IPS-20b (cell line): ENCODE measurements at regions not wholly inside any gene's neighbourhood (a gene's known extent, or its start where the extent isn't known, plus 50 kb on each side); places are given as distances from the start of the nearest gene placed in this dataset.

Experiments used
- H3K27ac ChIP-seq: one replicate; pipeline ENCODE4 v1.5.1; 2013; ENCODE audit warnings: low read length
- H3K27me3 ChIP-seq: 2 replicates; pipeline ENCODE4 v1.6.1; 2013; ENCODE audit warnings: mild to moderate bottlenecking, low read length, inconsistent platforms; ENCODE audit not compliant: insufficient read depth
- H3K36me3 ChIP-seq: 2 replicates; pipeline ENCODE4 v1.6.1; 2013; ENCODE audit warnings: low read depth, mild to moderate bottlenecking, inconsistent platforms, low read length, moderate library complexity; ENCODE audit not compliant: insufficient read depth
- H3K4me1 ChIP-seq: 2 replicates; pipeline ENCODE4 v1.6.1; 2013; ENCODE audit warnings: mild to moderate bottlenecking, control low read depth, inconsistent platforms, low read length, moderate library complexity; ENCODE audit not compliant: insufficient read depth
- H3K4me3 ChIP-seq: 2 replicates; pipeline ENCODE4 v1.5.1; 2013; ENCODE audit warnings: mild to moderate bottlenecking, low read length, inconsistent platforms
- H3K9ac ChIP-seq: 2 replicates; pipeline ENCODE4 v1.6.1; 2013; ENCODE audit warnings: low read depth, mild to moderate bottlenecking, inconsistent platforms, low read length, moderate library complexity
- H3K9me3 ChIP-seq: 2 replicates; pipeline ENCODE4 v1.6.1; 2013; ENCODE audit warnings: mild to moderate bottlenecking, low read depth, low read length, inconsistent platforms; ENCODE audit not compliant: insufficient read depth

DNA sequence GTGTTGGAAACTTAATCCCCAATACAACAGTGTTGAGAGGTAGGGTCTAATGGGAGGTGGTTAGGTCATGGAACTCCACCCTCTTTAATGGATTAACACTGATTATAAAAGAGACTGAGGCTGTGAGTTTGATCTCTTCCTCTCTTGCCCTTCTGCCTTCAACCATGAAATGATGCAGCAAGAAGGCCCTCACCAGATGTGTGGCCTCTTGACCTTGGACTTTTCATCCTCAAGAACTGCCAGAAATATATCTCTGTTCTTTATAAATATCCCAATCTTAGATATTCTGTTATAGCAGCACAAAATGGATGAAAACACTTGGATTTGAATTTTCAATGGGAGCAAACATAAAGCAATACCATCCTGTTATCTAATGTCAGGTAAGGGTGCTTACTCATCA, 67.6 kb downstream of the NMUR2 start:
- no peaks in the 10 kb centered on the region for H3K4me1 ChIP-seq
- H3K4me3 ChIP-seq, result no peak overlapping the region
- H3K9me3 ChIP-seq, result no peaks in the 10 kb centered on the region
- H3K27ac ChIP-seq, result no peak overlapping the region
- H3K9ac ChIP-seq, result no peak overlapping the region
- H3K27me3 ChIP-seq, result no peaks in the 10 kb centered on the region
- H3K36me3 ChIP-seq, result no peaks in the 10 kb centered on the region

DNA sequence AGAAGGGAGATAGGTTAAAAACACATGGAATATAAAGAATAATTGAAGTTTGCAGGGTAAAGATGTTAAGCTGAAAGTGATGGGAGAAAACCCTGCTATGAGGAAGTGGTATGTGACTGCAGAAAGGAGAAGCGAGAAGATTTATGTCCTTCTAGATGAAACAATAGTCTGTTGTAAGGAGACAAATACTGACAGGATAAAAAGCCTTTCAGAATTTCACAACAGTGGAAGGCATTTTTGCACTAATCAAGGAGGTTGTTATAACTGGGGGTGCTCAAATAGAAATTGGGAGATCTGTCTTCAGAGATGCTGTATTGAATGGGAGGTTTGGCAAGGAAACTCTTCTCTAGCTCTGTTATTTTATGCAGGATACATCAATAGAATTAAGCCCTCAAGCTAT, 69.6 kb downstream of the NMUR2 start:
- no peak overlapping the region for H3K4me3 ChIP-seq
- H3K27me3 ChIP-seq, result no peaks in the 10 kb centered on the region
- no peaks in the 10 kb centered on the region for H3K4me1 ChIP-seq
- no peak overlapping the region for H3K27ac ChIP-seq
- no peaks in the 10 kb centered on the region for H3K36me3 ChIP-seq
- no peak overlapping the region for H3K9ac ChIP-seq
- H3K9me3 ChIP-seq, result no peaks in the 10 kb centered on the region

DNA sequence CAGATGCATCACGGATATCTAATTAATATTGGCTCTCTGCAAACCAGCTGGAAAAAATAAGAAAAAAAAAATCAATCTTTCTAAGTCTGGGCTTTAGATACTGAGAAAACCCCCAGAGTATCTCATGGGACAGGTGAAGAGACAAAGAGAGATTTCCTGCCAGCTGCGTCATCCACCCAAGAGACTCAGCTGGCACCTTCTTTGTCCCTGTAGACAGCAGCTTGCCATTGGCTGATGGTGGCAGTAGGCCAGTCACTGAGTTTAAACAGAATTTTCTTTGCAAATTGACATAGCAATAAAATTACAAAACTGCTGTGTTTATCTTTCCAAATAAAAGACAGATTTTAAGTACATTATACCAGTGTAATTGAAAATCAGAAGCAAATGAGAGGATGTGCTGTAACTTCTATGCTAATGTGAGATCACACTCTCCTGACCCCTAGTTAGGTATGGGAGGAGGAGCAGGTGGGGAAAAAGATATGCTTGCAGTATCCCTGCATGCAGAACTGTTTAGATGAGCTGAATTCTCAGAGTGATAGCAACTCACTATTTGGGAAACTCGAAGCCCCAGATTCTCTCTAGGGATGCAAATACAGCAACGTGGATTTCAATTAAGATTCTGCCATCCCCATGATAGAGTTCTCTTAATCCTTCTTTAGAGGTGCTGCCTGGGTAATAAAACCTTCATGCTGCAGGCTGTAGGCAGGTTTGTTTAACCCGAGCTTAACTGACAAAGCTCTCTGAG, 72.2 kb downstream of the NMUR2 start:
- no peak overlapping the region for H3K27ac ChIP-seq
- H3K27me3 ChIP-seq, result no peaks in the 10 kb centered on the region
- no peak overlapping the region for H3K4me3 ChIP-seq
- H3K9me3 ChIP-seq, result no peaks in the 10 kb centered on the region
- no peak overlapping the region for H3K9ac ChIP-seq
- no peaks in the 10 kb centered on the region for H3K36me3 ChIP-seq
- no peaks in the 10 kb centered on the region for H3K4me1 ChIP-seq

DNA sequence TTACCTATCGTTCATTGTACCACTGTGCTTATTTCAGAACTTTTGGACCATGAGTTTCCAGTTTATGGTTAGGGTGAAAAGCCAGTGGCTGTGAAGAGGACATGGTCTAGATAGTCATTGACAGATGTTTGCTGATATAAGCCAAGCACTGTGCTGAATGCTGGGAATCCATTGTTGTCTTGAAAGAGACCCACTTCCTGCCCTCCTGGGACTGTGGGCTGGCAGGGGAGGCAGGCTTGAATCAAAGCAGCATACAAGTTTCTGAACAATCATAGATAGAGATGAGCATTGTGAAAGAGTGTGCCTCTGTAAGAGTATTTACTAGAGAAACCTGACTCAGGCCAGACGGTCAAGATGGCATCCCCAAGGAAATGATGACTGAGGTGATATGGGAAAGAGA, 73.4 kb downstream of the NMUR2 start:
- Histone ChIP-seq H3K9ac (no peak overlapping the region), H3K4me1 (no peaks in the 10 kb centered on the region), H3K27me3 (no peaks in the 10 kb centered on the region), H3K4me3 (no peak overlapping the region), H3K36me3 (no peaks in the 10 kb centered on the region), H3K27ac (no peak overlapping the region), H3K9me3 (no peaks in the 10 kb centered on the region)

DNA sequence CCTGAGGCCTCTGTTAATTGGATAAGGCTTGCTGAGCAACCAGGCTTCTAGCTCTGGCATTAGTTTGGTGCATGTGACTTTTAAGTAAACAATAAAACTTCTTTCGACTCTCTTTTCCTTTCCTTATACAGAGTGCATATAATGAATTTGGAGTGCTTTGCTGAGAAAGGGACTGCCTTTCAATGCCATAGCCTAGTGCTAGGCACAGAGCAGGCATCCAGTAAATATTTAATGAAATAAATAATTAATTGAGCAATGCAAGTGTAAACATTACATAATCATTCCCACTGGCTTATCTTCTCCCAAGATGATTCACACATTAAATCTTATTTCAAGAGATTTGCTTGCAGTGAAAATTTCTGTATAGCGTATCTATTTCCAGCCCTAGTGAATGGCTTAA, 74.1 kb downstream of the NMUR2 start:
- Histone ChIP-seq H3K9me3 (no peaks in the 10 kb centered on the region), H3K4me1 (no peaks in the 10 kb centered on the region), H3K36me3 (no peaks in the 10 kb centered on the region), H3K27me3 (no peaks in the 10 kb centered on the region), H3K9ac (no peak overlapping the region), H3K4me3 (no peak overlapping the region), H3K27ac (no peak overlapping the region)

DNA sequence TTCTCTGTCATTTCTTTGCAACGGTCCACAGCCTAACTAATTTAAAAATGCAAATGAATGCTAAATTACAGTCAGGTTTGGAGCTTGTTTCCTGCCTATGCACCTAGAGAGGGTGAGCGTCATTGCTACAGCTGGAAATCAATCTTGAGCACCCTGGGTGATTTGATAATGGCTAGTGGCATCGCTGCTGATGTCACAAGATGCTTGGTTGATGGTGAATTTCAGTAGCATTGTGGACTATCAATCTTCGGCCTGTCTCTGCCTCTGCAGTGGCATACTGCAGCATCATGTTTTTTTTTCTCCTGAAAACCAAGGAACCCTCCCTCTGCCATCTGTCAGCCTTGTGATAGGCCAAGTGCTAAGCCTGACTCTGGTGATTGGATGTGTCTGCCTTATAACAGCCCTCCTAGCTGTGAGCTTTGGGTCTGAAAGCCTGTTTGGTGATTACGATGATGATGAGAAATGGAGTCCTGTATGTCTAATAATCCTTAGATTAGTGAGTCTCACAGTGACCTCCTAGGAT, 75.3 kb downstream of the NMUR2 start:
- no peaks in the 10 kb centered on the region for H3K36me3 ChIP-seq
- no peaks in the 10 kb centered on the region for H3K27me3 ChIP-seq
- H3K9ac ChIP-seq, result no peak overlapping the region
- H3K4me3 ChIP-seq, result no peak overlapping the region
- H3K9me3 ChIP-seq, result no peaks in the 10 kb centered on the region
- H3K4me1 ChIP-seq, result no peaks in the 10 kb centered on the region
- H3K27ac ChIP-seq, result no peak overlapping the region

DNA sequence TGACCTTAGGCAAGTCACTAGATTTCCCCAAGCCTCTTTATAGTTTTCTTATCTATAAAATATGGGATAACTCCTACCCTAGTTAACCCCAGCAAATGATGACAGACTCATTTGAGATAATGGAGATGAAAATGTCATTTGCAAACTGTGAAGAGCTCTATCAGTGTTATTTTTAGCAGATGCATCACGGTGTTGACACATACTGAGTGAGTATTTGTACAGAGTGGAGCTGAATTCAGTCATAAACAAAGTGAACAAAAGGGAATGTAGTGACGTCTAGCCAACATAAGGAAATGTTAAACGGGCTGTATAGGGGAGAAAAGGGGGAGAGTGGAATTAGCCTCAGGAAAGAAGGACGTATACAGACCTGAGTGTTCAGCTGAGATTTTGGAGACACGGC, 75.9 kb downstream of the NMUR2 start:
- H3K9ac ChIP-seq, result no peak overlapping the region
- no peak overlapping the region for H3K4me3 ChIP-seq
- no peaks in the 10 kb centered on the region for H3K27me3 ChIP-seq
- no peak overlapping the region for H3K27ac ChIP-seq
- H3K9me3 ChIP-seq, result no peaks in the 10 kb centered on the region
- H3K36me3 ChIP-seq, result no peaks in the 10 kb centered on the region
- H3K4me1 ChIP-seq, result no peaks in the 10 kb centered on the region

DNA sequence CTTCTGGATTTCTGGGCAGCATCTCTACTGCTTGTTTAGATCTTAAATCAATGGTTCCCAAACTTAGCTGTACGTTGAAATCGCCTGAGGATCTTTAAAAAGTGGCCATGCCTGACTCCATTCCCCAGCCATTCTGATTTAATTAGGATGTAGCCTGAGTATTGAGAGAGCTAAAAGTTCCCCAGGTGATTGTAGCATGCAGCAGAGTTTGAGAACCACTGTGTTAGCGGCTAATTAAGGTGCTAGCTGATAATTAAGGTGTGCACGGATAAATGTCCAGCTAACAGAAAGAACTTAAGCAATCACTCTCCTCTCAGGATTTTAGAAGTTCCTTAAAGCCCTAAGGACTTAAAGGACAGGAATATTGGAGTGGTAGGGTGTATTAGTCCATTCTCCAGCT, 89.1 kb downstream of the NMUR2 start:
- Histone ChIP-seq H3K9me3 (no peaks in the 10 kb centered on the region), H3K27me3 (no peaks in the 10 kb centered on the region), H3K4me3 (no peak overlapping the region), H3K9ac (no peak overlapping the region), H3K36me3 (no peaks in the 10 kb centered on the region), H3K27ac (no peak overlapping the region), H3K4me1 (no peaks in the 10 kb centered on the region)

DNA sequence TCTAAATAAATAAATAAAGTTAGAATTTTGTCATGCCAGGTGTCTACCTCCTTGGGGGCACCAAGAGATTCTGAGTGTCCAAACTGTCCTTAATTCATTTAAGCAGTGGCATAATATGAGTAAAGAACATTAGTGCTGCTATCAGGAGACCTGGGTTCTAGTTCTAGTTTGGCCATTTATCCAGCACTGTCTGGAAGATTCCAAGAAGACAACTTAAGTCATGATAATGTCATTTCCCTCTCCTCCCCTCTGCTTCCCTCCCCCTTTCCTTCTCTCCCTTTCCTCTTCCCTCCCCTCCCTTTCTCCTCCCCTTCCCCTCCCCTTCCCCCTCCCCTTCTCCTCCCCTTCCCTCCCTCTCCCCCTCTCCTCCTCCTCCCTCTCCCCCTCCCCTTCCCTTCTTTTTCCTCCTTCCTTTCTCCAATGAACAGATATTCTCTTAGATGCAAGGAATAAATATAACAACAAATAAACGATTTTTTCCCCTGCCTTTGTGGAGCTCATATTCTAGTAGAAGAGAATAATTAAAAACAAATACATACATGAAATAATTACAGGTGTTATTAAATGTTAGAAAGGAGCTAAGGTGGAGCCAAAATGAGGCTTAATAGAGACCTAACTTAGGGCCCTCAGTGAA, 90.8 kb downstream of the NMUR2 start:
- Histone ChIP-seq H3K9me3 (no peaks in the 10 kb centered on the region; the same call in 1 of the 2 replicates), H3K4me3 (no peak overlapping the region), H3K4me1 (no peaks in the 10 kb centered on the region), H3K27me3 (no peaks in the 10 kb centered on the region), H3K9ac (no peak overlapping the region), H3K36me3 (no peaks in the 10 kb centered on the region), H3K27ac (no peak overlapping the region)

DNA sequence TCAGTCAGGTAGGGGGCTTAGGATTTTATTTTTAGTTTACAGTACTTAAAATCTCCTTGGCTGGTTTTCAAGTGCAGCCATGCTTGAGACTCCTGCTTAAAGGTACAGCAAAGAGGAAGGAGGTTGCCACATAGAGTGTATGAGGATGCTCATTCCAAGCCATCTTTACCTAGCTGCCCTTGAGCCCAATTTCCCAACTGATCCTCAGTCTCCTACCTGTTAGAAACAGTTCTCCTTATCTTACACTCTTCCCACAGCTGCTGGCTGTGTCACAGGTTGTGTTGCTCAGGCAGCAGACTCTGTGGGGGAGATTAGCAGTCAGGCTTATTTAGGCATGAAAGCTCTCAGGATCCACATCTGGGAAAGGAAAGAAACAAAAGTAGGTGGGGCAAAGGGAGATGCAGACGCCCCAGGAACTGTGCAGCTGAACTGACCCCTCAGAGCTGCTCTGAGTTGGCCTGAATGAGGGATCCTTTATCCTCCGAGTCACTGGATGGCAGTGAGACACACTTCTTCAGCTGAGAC, 95.1 kb downstream of the NMUR2 start:
- no peaks in the 10 kb centered on the region for H3K4me1 ChIP-seq
- no peak overlapping the region for H3K27ac ChIP-seq
- H3K27me3 ChIP-seq, result no peaks in the 10 kb centered on the region

DNA sequence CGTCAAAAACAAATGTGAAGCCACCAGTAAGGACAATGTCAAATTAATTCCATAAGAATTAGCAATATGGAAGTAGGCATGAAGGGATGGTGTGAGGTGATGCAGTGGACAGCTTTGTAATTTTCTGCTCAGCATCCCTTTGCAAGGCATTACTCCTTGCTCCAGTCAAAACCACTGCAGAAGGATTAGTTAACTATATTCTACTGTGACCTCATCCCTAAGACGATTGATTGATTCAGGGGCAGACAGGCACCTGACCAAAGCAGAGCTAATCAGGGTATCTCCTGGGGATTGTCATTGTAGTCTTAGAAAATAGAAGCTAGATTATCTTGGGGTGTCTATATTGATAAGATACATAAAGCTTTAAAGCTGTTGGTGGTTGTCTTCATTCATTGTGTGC, 98.7 kb downstream of the NMUR2 start:
- no peaks in the 10 kb centered on the region for H3K4me1 ChIP-seq
- no peaks in the 10 kb centered on the region for H3K36me3 ChIP-seq
- no peak overlapping the region for H3K4me3 ChIP-seq
- no peak overlapping the region for H3K27ac ChIP-seq
- H3K9me3 ChIP-seq, result no peaks in the 10 kb centered on the region; the same call in 1 of the 2 replicates
- H3K27me3 ChIP-seq, result no peaks in the 10 kb centered on the region
- H3K9ac ChIP-seq, result no peak overlapping the region

More for the DNA sequence above, 95.1 kb downstream of the NMUR2 start:
- H3K36me3 ChIP-seq, result no peaks in the 10 kb centered on the region
- no peak overlapping the region for H3K9ac ChIP-seq
- no peak overlapping the region for H3K4me3 ChIP-seq
- H3K9me3 ChIP-seq, result no peaks in the 10 kb centered on the region; the same call in 1 of the 2 replicates

DNA sequence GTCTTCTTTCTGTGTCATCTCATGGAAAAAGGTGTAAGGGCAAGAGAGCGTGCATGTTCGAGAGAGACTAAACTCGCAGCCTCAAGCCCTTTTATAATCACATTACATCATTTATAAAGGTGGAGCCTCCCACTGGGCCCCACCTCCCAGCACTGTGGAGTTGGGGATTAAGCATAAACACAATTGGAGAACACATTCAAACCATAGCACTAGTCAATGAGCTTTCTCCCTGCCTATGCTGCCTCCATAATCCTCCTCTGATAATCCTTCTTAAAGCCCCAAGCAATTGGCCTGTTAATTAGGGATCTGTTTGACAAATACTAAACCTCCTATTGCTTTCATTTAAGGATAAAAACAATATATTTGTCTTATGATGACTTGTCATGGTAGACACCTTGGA, 99.6 kb downstream of the NMUR2 start:
- no peak overlapping the region for H3K4me3 ChIP-seq
- H3K27me3 ChIP-seq, result no peaks in the 10 kb centered on the region
- H3K9me3 ChIP-seq, result no peaks in the 10 kb centered on the region; the same call in 1 of the 2 replicates
- no peak overlapping the region for H3K9ac ChIP-seq
- H3K4me1 ChIP-seq, result no peaks in the 10 kb centered on the region
- H3K36me3 ChIP-seq, result no peaks in the 10 kb centered on the region
- no peak overlapping the region for H3K27ac ChIP-seq
